ENCODE measurements at regions not wholly inside any gene's neighbourhood (a gene's known extent, or its start where the extent isn't known, plus 50 kb on each side); places are given as distances from the start of the nearest gene placed in this dataset.

GRCh38 chr6:77986380-77987034, 333.7 kb downstream of the MEI4 start:
- no peak for TF ChIP-seq CTCF (IDR thresholded peaks at IDR 0.05; ENCODE audit: borderline replicate concordance, extremely low read depth, low read length, poor library complexity, severe bottlenecking)
- TF ChIP-seq EZH2 (IDR thresholded peaks at IDR 0.05; ENCODE audit: borderline replicate concordance, low read depth, low read length, severe bottlenecking): no peak

Data from DND-41 (cell line).